GM06990 (cell line): ENCODE measurements at regions not wholly inside any gene's neighbourhood (a gene's known extent, or its start where the extent isn't known, plus 50 kb on each side); places are given as distances from the start of the nearest gene placed in this dataset.

Source experiments
- DNase-seq: peaks from one replicate; pipeline ENCODE4 v3.0.0-alpha.2; 2011; ENCODE audit not compliant: insufficient read length; ENCODE audit errors: extremely low read depth
- H3K27me3 ChIP-seq: replicated peaks from 2 replicates; pipeline ENCODE4 v1.6.0; 2011; ENCODE audit warnings: low read length; ENCODE audit not compliant: control insufficient read depth, insufficient read depth
- H3K36me3 ChIP-seq: 2 replicates; pipeline ENCODE4 v1.5.1; 2011; ENCODE audit warnings: low read length; ENCODE audit not compliant: control insufficient read depth, insufficient read depth
- H3K4me3 ChIP-seq: replicated peaks from 2 replicates; pipeline ENCODE4 v1.5.1; 2011; ENCODE audit warnings: low read depth, mild to moderate bottlenecking, control low read depth, low read length
- TF ChIP-seq, protein P1 (sequence below): IDR thresholded peaks from 2 replicates; pipeline ENCODE4 v1.5.1; 2011; ENCODE audit warnings: low read length, control low read depth, mild to moderate bottlenecking, inconsistent platforms; ENCODE audit not compliant: insufficient read depth, poor library complexity, severe bottlenecking

DNA sequence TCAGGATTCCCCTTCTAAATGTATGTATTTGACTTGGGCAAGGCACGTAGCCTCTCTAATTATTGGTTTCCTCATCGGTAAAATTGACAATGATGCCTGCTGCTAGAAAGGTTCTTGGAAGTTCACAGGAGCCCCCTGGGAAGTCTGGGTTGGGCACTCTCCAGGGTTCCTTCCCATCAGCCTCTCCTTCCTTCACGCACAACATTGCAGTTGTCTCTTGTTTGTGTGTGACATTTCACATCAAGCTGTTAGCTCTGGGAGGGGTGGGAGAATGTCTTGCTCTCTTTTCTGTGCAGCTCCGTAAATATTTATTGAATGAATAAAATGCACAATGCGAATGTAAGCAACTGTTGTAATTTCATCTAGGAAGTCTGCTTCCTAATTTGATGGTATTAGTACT, 153.2 kb upstream of the PRICKLE1 start:
- Histone ChIP-seq H3K4me3 (no peak overlapping the region), H3K27me3 (no peaks in the 10 kb centered on the region), H3K36me3 (no peaks in the 10 kb centered on the region)
- TF ChIP-seq, protein P1, sequence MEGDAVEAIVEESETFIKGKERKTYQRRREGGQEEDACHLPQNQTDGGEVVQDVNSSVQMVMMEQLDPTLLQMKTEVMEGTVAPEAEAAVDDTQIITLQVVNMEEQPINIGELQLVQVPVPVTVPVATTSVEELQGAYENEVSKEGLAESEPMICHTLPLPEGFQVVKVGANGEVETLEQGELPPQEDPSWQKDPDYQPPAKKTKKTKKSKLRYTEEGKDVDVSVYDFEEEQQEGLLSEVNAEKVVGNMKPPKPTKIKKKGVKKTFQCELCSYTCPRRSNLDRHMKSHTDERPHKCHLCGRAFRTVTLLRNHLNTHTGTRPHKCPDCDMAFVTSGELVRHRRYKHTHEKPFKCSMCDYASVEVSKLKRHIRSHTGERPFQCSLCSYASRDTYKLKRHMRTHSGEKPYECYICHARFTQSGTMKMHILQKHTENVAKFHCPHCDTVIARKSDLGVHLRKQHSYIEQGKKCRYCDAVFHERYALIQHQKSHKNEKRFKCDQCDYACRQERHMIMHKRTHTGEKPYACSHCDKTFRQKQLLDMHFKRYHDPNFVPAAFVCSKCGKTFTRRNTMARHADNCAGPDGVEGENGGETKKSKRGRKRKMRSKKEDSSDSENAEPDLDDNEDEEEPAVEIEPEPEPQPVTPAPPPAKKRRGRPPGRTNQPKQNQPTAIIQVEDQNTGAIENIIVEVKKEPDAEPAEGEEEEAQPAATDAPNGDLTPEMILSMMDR, result no peak
- DNase-seq, result no peak

DNA sequence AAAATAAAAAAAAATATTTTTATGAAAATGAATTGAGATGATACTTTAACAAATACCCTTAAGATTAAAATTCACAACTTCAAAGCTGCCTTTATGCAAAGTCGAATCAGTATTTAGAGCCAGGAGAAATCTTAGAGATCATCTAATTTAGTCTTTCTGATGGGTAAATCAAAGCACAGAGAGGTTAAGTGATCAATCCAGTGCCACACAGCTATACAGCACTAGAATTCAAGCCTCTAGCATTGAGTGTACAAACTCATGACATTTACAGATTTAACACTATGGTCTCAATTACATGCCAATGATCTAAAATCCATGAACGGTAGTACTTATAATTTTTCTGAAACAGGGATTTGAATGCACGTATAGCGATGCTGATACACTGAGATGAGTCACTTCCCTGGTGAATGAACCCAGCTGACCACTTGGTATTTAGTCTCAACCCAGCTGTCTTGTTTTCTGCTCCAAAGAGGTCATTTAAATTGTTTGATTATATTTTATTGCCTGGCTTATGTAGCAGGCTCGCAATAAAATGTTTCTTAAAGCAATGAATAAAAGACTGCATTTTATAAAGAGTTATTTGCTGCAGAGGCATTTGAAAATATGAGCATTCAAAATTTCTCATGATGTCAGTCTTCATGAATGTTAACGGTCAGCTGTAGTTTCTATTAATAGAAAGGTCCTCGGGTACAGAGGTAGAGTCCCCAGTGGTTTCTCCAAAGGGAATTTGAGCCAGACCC, 152.4 kb upstream of the PRICKLE1 start:
- Histone ChIP-seq H3K36me3 (no peaks in the 10 kb centered on the region), H3K27me3 (no peaks in the 10 kb centered on the region), H3K4me3 (no peak overlapping the region)
- TF ChIP-seq, protein P1, result no peak
- DNase-seq, result no peak

DNA sequence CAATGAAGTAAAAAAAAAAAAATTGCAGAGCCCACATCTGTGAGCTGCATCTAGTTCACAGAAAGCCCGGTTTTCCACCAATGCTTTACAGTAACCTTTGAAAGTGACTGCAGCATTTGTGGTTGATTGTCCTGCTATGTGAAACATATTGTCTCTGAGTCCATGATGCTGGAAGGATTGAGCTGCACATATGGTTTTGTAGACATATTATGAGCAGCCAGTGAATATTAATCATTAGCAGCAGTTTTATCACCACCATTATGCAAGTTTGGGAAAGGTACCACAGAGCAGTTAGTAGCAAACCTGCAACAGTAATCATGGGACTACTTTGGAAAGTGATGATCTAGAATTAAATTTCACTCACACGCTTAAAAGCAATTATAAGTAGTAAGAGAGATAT, 151.5 kb upstream of the PRICKLE1 start:
- Histone ChIP-seq H3K36me3 (no peaks in the 10 kb centered on the region), H3K27me3 (no peaks in the 10 kb centered on the region), H3K4me3 (no peak overlapping the region)
- no peak for DNase-seq
- TF ChIP-seq, protein P1, result no peak

DNA sequence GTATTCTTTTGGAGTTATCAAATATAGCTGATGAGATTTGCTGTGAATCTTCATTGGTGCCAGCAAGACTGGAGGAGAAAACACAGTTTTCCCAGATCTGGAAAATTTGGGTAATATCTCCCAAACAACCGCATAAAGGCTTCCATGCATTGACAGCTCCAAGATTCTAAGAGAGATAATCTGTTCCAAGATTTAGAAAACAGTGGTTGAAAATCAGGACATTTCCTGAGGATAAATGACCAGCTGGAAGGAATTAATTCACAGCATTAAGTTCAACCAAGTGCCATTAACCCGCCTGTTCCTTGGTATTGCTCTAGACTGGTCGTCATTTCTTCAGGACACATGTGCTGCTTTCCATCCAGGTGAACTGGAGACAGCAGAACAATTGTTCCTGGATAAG, 147.9 kb upstream of the PRICKLE1 start:
- TF ChIP-seq, protein P1, result no peak
- Histone ChIP-seq H3K4me3 (no peak overlapping the region), H3K36me3 (no peaks in the 10 kb centered on the region), H3K27me3 (no peaks in the 10 kb centered on the region)
- DNase-seq, result no peak

DNA sequence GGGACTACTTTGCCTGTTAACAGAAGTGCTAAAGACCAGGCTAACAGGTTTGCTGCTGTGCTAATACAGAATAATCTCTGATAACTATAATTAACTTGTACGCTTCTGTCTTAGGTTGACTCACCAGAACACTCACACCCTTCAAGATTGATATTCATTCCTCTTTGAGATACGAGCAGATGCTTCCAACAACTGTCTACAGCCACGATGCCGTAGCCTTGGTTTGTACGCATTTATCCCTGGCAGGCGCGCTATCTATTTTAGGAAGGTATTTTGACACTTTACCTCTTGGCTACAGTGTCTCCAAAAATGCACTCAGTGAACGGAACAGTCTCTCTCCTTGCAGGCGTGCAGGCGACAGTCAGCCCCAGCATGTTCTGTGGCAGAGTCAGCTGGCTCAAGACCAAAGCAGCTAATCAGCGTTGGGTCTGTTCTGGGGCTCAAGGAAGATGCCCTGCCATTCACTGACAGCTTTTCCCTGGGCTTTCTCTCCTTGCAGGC, 146.4 kb upstream of the PRICKLE1 start:
- TF ChIP-seq, protein P1, result no peak
- DNase-seq, result no peak
- Histone ChIP-seq H3K4me3 (no peak overlapping the region), H3K36me3 (no peaks in the 10 kb centered on the region), H3K27me3 (no peaks in the 10 kb centered on the region)

DNA sequence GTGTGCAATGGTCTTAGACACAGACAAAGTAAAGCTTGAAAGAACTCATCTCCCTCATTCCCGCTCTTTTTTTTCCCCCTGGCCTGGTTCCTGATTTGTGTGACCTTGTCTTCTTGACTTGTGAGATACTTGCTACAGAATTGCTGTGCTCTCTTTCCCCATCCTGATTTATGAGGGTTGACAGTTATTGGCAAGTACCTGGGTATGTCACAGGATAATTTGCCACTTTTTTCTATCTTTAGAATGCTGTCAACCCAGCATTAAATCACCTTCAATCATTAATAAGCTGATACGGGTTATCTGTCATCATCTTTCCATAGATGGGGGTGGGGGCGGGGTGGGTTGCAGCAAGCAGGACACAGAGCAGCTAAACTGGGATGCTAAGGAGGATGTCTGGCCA, 144.4 kb upstream of the PRICKLE1 start:
- TF ChIP-seq, protein P1, result no peak
- H3K36me3 ChIP-seq, result no peaks in the 10 kb centered on the region
- no peak for DNase-seq

More for the DNA sequence above, 144.4 kb upstream of the PRICKLE1 start:
- Histone ChIP-seq H3K27me3 (no peaks in the 10 kb centered on the region), H3K4me3 (no peak overlapping the region)
